Spleen (tissue), 11 donors: ENCODE measurements at regions not wholly inside any gene's neighbourhood (a gene's known extent, or its start where the extent isn't known, plus 50 kb on each side); places are given as distances from the start of the nearest gene placed in this dataset.

Experiments used
- DNase-seq: peaks from one replicate; pipeline ENCODE4 v3.0.0-alpha.2; 2020
- H3K27ac ChIP-seq, 8 donors: fragments of 200-600 bp; sonication (generic) in 7 of 8; 1 replicate in 4 of 8; 2 replicates in 4 of 8; pipeline versions ENCODE4 v1.5.0 to v1.8.0; 2016 to 2021; ENCODE audit warnings: inconsistent platforms in 4 of 8, mild to moderate bottlenecking in 4 of 8, moderate library complexity in 1 of 8
- H3K27me3 ChIP-seq, 7 donors: fragments of 200-600 bp; sonication (generic) in 6 of 7; replicated peaks in 1 of 7; 1 replicate in 4 of 7; 2 replicates in 3 of 7; pipeline versions ENCODE4 v1.5.0 to v1.8.0; 2016 to 2021; ENCODE audit warnings: inconsistent platforms in 3 of 7, mild to moderate bottlenecking in 1 of 7
- H3K36me3 ChIP-seq, 6 donors: fragments of 200-600 bp; sonication (generic) in 5 of 6; 1 replicate in 4 of 6; 2 replicates in 2 of 6; pipeline versions ENCODE4 v1.5.0 to v1.8.0; 2016 to 2021; ENCODE audit warnings: inconsistent platforms in 2 of 6
- H3K4me1 ChIP-seq, 6 donors: fragments of 200-600 bp; sonication (generic) in 5 of 6; 1 replicate in 3 of 6; 2 replicates in 3 of 6; pipeline versions ENCODE4 v1.5.0 to v1.8.0; 2016 to 2021; ENCODE audit warnings: inconsistent platforms in 3 of 6
- H3K4me3 ChIP-seq, 8 donors: fragments of 200-600 bp; sonication (generic) in 7 of 8; 1 replicate in 4 of 8; 2 replicates in 4 of 8; pipeline versions ENCODE4 v1.5.0 to v1.8.0; 2016 to 2021; ENCODE audit warnings: inconsistent platforms in 4 of 8, mild to moderate bottlenecking in 4 of 8, moderate library complexity in 2 of 8
- H3K9me3 ChIP-seq, 8 donors: fragments of 200-600 bp; sonication (generic) in 7 of 8; 1 replicate in 4 of 8; 2 replicates in 4 of 8; pipeline versions ENCODE4 v1.5.0 to v1.8.0; 2016 to 2021; ENCODE audit warnings: inconsistent platforms in 4 of 8
- POLR2A ChIP-seq, 3 donors: fragments of 450-650 bp; IDR thresholded peaks; one replicate each; pipeline ENCODE4 v1.5.1; 2017; ENCODE audit warnings: antibody characterized with exemption in 3 of 3, mild to moderate bottlenecking in 1 of 3
- POLR2AphosphoS5 ChIP-seq, 3 donors: sonication (generic); formaldehyde crosslinking; IDR thresholded peaks; one replicate each; pipeline ENCODE4 v1.5.1; 2017; ENCODE audit warnings: antibody characterized with exemption in 3 of 3
- WGBS, 5 donors: extraction: QIAGEN DNeasy Blood & Tissue Kit in 3 of 5; methylation state at CpG; one replicate each; pipeline versions ENCODE4 v1.1.5 to v1.1.7; 2013 to 2018; 5-methylcytosine and 5-hydroxymethylcytosine counted together
- intact Hi-C: fragments of 100-400 bp; cut with DNase I; formaldehyde crosslinking; loops from one replicate; pipeline ENCODE4 v1.15.0; 2023; ENCODE audit warnings: low total_unique reads
- TF ChIP-seq, protein P1 (sequence below), 11 experiments: fragments of 200-600 bp in 7 of 11; fragments of 450-650 bp in 4 of 11; sonication (generic) in 4 of 11; IDR thresholded peaks in 8 of 11; conservative IDR thresholded peaks in 3 of 11; 1 replicate in 7 of 11; 2 replicates in 4 of 11; pipeline versions ENCODE4 v1.4.0 to v1.8.0; 2016 to 2021; ENCODE audit warnings: antibody characterized with exemption in 11 of 11, inconsistent platforms in 4 of 11, mild to moderate bottlenecking in 1 of 11
- donor health status: healthy with polysubstance abuse.
- donor health status: DM: no; HTN: no; CAD: no; lungs with moderate emphysema.
- donor health status: DM: no; HTN: no; CAD: no.
- donor health status: Bipolar disorder and iron deficiency.
- donor health status: healthy.
- donor health status: DM: no; HTN: no; CAD: no.
- donor health status: DM: yes; HTN: yes; CAD: no.

DNA sequence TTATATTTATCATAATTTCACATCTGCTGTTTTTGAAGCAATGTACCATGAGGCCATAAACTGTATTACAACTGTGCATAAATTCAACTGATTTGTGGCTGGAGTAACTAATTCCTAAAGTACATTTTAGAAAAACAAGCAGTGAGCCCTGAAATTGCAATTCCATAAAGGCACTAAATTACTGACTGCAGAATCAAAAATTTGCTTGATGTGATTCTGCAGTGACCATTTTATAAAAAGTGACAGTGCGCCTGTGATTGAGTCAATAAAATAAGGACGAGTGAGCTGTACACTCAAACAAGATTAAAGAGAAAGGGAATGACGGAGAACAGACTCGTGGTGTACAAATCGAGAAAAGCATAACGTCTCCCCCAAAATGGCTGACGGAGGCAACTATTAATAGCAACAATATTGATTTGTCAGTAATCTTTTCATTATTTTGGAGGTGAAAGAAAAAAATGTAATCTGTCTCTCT is 121.4 kb upstream of the MEIS2 start:
- intact Hi-C loops, result no loop called here
- TF ChIP-seq POLR2AphosphoS5 (IDR thresholded peaks at IDR 0.05) (no peak), POLR2A (IDR thresholded peaks at IDR 0.05) (no peak)
- TF ChIP-seq, protein P1, sequence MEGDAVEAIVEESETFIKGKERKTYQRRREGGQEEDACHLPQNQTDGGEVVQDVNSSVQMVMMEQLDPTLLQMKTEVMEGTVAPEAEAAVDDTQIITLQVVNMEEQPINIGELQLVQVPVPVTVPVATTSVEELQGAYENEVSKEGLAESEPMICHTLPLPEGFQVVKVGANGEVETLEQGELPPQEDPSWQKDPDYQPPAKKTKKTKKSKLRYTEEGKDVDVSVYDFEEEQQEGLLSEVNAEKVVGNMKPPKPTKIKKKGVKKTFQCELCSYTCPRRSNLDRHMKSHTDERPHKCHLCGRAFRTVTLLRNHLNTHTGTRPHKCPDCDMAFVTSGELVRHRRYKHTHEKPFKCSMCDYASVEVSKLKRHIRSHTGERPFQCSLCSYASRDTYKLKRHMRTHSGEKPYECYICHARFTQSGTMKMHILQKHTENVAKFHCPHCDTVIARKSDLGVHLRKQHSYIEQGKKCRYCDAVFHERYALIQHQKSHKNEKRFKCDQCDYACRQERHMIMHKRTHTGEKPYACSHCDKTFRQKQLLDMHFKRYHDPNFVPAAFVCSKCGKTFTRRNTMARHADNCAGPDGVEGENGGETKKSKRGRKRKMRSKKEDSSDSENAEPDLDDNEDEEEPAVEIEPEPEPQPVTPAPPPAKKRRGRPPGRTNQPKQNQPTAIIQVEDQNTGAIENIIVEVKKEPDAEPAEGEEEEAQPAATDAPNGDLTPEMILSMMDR (IDR thresholded peaks at IDR 0.05 in 8 of 11, conservative IDR thresholded peaks at IDR 0.05 in 3 of 11), result no peak
- DNase-seq, result no peak
- WGBS, 5 donors, result 83 to 91% (median 84%) methylated on average over 7 of the region's 7 CpGs
- Histone ChIP-seq H3K9me3 (peaks cover 0 to 5% (median 0%) of the 10 kb centered on the region in 8 donors), H3K4me3 (no peak overlapping the region), H3K36me3 (no peaks in the 10 kb centered on the region), H3K4me1 (no peaks in the 10 kb centered on the region), H3K27me3 (no peaks in the 10 kb centered on the region), H3K27ac (no peak overlapping the region)

DNA sequence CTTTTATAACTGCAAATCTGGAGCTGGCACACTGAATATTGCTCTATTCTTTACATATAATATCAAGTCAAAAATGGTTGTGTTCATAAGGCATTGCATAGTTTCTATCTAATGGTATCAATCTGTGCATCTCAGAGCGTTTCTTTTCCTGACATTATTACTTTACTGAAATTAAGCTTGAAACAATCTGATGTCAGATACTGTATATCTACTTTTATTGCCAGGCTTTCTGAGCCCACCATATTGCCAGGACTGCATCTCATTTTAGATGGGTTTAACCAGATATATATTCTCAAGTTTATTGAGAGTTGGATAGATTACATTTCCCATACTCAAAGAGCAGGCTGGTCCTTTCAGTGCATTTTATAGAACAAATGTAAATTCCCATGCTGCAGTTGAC is 122.7 kb upstream of the MEIS2 start:
- intact Hi-C loops, result no loop called here
- Histone ChIP-seq H3K27ac (no peak overlapping the region), H3K9me3 (no peaks in the 10 kb centered on the region), H3K27me3 (no peaks in the 10 kb centered on the region), H3K4me1 (no peaks in the 10 kb centered on the region), H3K4me3 (no peak overlapping the region), H3K36me3 (no peaks in the 10 kb centered on the region)
- TF ChIP-seq, protein P1 (IDR thresholded peaks at IDR 0.05 in 8 of 11, conservative IDR thresholded peaks at IDR 0.05 in 3 of 11), result no peak
- TF ChIP-seq POLR2A (IDR thresholded peaks at IDR 0.05) (no peak), POLR2AphosphoS5 (IDR thresholded peaks at IDR 0.05) (no peak)
- no peak for DNase-seq
- 88 to 95% (median 91%) methylated on average over 1 of the region's 1 CpG for WGBS, 5 donors

DNA sequence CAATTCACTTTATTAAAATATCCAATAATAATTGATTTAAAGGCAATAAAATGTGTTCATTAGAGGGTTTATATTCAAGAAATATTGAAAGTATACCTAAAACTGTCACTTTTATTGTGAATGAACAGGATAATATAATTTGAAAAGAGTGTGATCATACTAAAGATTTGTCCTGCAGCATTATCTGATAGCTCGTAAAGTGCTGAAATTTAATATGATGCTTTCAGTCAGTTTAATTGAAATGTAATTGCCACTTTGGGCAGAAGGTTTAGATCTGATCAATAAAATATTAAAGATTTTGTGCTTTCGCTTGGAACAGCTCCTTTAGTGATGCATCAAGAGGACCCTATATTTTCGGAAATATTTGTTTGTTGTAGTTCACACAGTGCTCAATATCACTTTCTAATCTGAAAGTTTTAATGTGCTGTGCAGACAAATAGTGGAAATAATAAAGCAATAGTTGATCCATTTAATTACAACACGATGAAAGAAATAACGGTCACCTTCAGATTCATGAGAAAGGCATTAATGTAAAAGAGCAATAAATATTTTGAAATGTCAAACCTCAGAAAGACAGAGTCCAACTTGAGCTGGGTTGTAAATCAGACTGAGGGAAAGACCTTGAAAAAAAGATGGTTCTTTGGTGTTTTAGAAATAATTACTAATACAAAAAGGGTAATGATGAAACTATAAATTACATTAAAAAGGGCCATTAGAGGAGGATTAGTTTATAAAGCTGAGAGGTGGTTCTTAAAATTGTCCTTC is 129.7 kb upstream of the MEIS2 start:
- Histone ChIP-seq H3K9me3 (no peaks in the 10 kb centered on the region), H3K27me3 (no peaks in the 10 kb centered on the region), H3K27ac (no peak overlapping the region), H3K4me3 (no peak overlapping the region), H3K4me1 (no peaks in the 10 kb centered on the region), H3K36me3 (no peaks in the 10 kb centered on the region)
- DNase-seq, result no peak
- intact Hi-C loops, result no loop called here
- TF ChIP-seq POLR2AphosphoS5 (IDR thresholded peaks at IDR 0.05), result no peak
- TF ChIP-seq, protein P1 (IDR thresholded peaks at IDR 0.05 in 8 of 11, conservative IDR thresholded peaks at IDR 0.05 in 3 of 11), result no peak
- no peak for TF ChIP-seq POLR2A (IDR thresholded peaks at IDR 0.05)
- WGBS, 5 donors, result 85 to 94% (median 88%) methylated on average over 5 of the region's 5 CpGs

DNA sequence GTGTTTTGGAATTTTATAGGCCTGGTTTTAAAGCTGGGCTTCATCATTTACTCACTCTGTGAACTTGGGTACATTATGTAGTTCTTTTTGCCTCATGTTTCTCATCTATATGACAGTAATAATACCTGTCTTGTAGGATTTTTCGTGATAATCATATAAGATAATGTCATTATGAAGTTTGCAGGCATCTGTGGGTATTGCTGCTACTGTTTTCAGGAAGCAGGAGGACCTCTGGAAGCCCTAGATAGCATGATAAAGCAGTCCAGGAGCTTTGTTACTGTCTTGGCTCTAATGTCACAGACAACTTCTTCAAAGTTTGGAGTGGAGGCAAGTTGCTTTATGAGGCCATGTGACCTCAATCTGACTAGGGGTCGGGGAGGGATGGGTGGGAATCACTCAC is 145.0 kb upstream of the MEIS2 start:
- H3K36me3 ChIP-seq, result no peaks in the 10 kb centered on the region
- intact Hi-C loops, result no loop called here
- TF ChIP-seq POLR2A (IDR thresholded peaks at IDR 0.05), result no peak
- TF ChIP-seq, protein P1 (IDR thresholded peaks at IDR 0.05 in 8 of 11, conservative IDR thresholded peaks at IDR 0.05 in 3 of 11), result no peak
- TF ChIP-seq POLR2AphosphoS5 (IDR thresholded peaks at IDR 0.05), result no peak
- DNase-seq, result no peak
- no peak overlapping the region for H3K4me3 ChIP-seq
- 11 to 34% (median 21%) methylated on average over 2 of the region's 2 CpGs for WGBS, 5 donors
- no peaks in the 10 kb centered on the region for H3K27me3 ChIP-seq
- H3K27ac ChIP-seq, result no peak overlapping the region
- no peaks in the 10 kb centered on the region for H3K9me3 ChIP-seq
- H3K4me1 ChIP-seq, result no peaks in the 10 kb centered on the region
